ENCODE measurements at regions not wholly inside any gene's neighbourhood (a gene's known extent, or its start where the extent isn't known, plus 50 kb on each side); places are given as distances from the start of the nearest gene placed in this dataset.

DNA sequence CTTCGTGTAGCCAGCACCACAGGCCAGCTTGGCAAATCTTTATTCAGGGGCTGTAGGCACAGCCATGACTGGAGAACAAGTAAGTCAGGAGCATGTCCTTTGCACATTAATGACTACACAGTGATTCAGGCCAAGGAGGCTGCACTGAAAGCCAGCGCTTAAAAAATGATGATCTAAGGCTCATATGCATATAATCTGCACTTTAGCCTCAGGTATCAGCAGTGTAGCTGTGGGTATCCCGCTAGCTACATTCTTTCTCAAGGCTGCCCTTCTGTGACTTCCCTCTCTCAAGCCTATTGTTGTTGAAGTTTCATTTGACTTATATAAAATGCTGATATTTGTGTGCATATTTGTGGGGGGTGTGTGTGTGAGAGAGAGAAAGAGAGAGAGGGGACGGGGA, 62.6 kb upstream of the RGL1 start:
- TF ChIP-seq CTCF (conservative IDR thresholded peaks at IDR 0.05; ENCODE audit: low read depth in 2 of 2) = no peak
- no peak for TF ChIP-seq POLR2AphosphoS5 (IDR thresholded peaks at IDR 0.05; ENCODE audit: low read depth)
- TF ChIP-seq EZH2 (IDR thresholded peaks at IDR 0.05; ENCODE audit: low read depth, unreplicated experiment) = no peak
- no peak for TF ChIP-seq CREB1 (CRISPR knock-in tag; IDR thresholded peaks at IDR 0.05; ENCODE audit: low read depth)
- TF ChIP-seq REST (IDR thresholded peaks at IDR 0.05; ENCODE audit: unreplicated experiment) = no peak
- TF ChIP-seq ZNF331 (CRISPR knock-in tag; IDR thresholded peaks at IDR 0.05; ENCODE audit: low read depth) = no peak
- no peak for TF ChIP-seq EZH2phosphoT487 (IDR thresholded peaks at IDR 0.05; ENCODE audit: unreplicated experiment)
- TF ChIP-seq ETS1 (IDR thresholded peaks at IDR 0.05) = no peak
- no peak for TF ChIP-seq NANOG (IDR thresholded peaks at IDR 0.05; ENCODE audit: borderline replicate concordance)
- TF ChIP-seq JUNB (IDR thresholded peaks at IDR 0.05; ENCODE audit: unreplicated experiment) = no peak

All from GM23338 (cell line).